Embryonic facial prominence (tissue), 1 donor: ENCODE measurements at regions not wholly inside any gene's neighbourhood (a gene's known extent, or its start where the extent isn't known, plus 50 kb on each side); places are given as distances from the start of the nearest gene placed in this dataset.

Experiments
- DNase-seq: peaks from one replicate; pipeline ENCODE4 v3.0.0-alpha.2; 2016; ENCODE audit errors: extremely low spot score

- DNase-seq, result no peak
Observed at GRCh38 chr16:66265556-66266141, 100.8 kb upstream of the CDH5 start.

GRCh38 chr16:66265048-66265415, 101.5 kb upstream of the CDH5 start:
- DNase-seq, result no peak

GRCh38 chr16:66264311-66265047, 102.0 kb upstream of the CDH5 start:
- DNase-seq, result no peak

- no peak for DNase-seq
Observed at GRCh38 chr16:66263973-66264310, 102.5 kb upstream of the CDH5 start.

GRCh38 chr16:66263168-66263972, 103.1 kb upstream of the CDH5 start:
- DNase-seq, result no peak

- DNase-seq, result no peak
Observed at GRCh38 chr16:66262253-66263167, 104.0 kb upstream of the CDH5 start.

GRCh38 chr16:66261826-66262225, 104.7 kb upstream of the CDH5 start:
- no peak for DNase-seq

GRCh38 chr16:66260522-66261254, 105.8 kb upstream of the CDH5 start:
- DNase-seq, result no peak

GRCh38 chr16:66258916-66259845, 107.3 kb upstream of the CDH5 start:
- no peak for DNase-seq

GRCh38 chr16:66256919-66257318, 109.6 kb upstream of the CDH5 start:
- no peak for DNase-seq

- no peak for DNase-seq
Observed at GRCh38 chr16:66255647-66256046, 110.8 kb upstream of the CDH5 start.

GRCh38 chr16:66254751-66255150, 111.7 kb upstream of the CDH5 start:
- no peak for DNase-seq

- DNase-seq, result no peak
Observed at GRCh38 chr16:66254106-66254505, 112.4 kb upstream of the CDH5 start.

- no peak for DNase-seq
Observed at GRCh38 chr16:66251476-66252160, 114.9 kb upstream of the CDH5 start.

GRCh38 chr16:66250686-66251431, 115.6 kb upstream of the CDH5 start:
- DNase-seq, result no peak

- DNase-seq, result no peak
Observed at GRCh38 chr16:66247516-66248481, 118.7 kb upstream of the CDH5 start.

GRCh38 chr16:66245868-66246267, 120.6 kb upstream of the CDH5 start:
- no peak for DNase-seq

- DNase-seq, result no peak
Observed at GRCh38 chr16:66245072-66245471, 121.4 kb upstream of the CDH5 start.
